ENCODE measurements at regions not wholly inside any gene's neighbourhood (a gene's known extent, or its start where the extent isn't known, plus 50 kb on each side); places are given as distances from the start of the nearest gene placed in this dataset.

GRCh38 chr1:195790514-195791168 is 817.6 kb downstream of the KCNT2 start:
- no peak for DNase-seq (ENCODE audit: low spot score)
- no peak for TF ChIP-seq CTCF (IDR thresholded peaks at IDR 0.05)
- H3K27ac ChIP-seq: no peak overlapping the region
- no peak overlapping the region for H3K4me3 ChIP-seq

GRCh38 chr1:195789321-195789720 is 818.9 kb downstream of the KCNT2 start:
- DNase-seq (ENCODE audit: low spot score): no peak
- H3K4me3 ChIP-seq: no peak overlapping the region
- no peak for TF ChIP-seq CTCF (IDR thresholded peaks at IDR 0.05)
- H3K27ac ChIP-seq: no peak overlapping the region

- TF ChIP-seq CTCF (IDR thresholded peaks at IDR 0.05): no peak
- no peak for DNase-seq (ENCODE audit: low spot score)
- H3K4me3 ChIP-seq: no peak overlapping the region
- no peak overlapping the region for H3K27ac ChIP-seq
These were observed 819.5 kb downstream of the KCNT2 start for GRCh38 chr1:195788721-195789120.

- no peak for DNase-seq (ENCODE audit: low spot score)
- no peak for TF ChIP-seq CTCF (IDR thresholded peaks at IDR 0.05)
- Histone ChIP-seq H3K27ac (no peak overlapping the region), H3K4me3 (no peak overlapping the region)
These were observed 822.4 kb downstream of the KCNT2 start for GRCh38 chr1:195785830-195786229.

- H3K27ac ChIP-seq: no peak overlapping the region
- no peak for TF ChIP-seq CTCF (IDR thresholded peaks at IDR 0.05)
- no peak overlapping the region for H3K4me3 ChIP-seq
- DNase-seq (ENCODE audit: low spot score): no peak
These were observed 834.3 kb downstream of the KCNT2 start for GRCh38 chr1:195773931-195774330.

- no peak for TF ChIP-seq CTCF (IDR thresholded peaks at IDR 0.05)
- no peak for DNase-seq (ENCODE audit: low spot score)
- no peak overlapping the region for H3K27ac ChIP-seq
- no peak overlapping the region for H3K4me3 ChIP-seq
These were observed 838.8 kb downstream of the KCNT2 start for GRCh38 chr1:195769461-195769860.

GRCh38 chr1:195768936-195769335 is 839.3 kb downstream of the KCNT2 start:
- no peak for DNase-seq (ENCODE audit: low spot score)
- no peak for TF ChIP-seq CTCF (IDR thresholded peaks at IDR 0.05)
- Histone ChIP-seq H3K4me3 (no peak overlapping the region), H3K27ac (no peak overlapping the region)
